ENCODE measurements at regions not wholly inside any gene's neighbourhood (a gene's known extent, or its start where the extent isn't known, plus 50 kb on each side); places are given as distances from the start of the nearest gene placed in this dataset.

DNA sequence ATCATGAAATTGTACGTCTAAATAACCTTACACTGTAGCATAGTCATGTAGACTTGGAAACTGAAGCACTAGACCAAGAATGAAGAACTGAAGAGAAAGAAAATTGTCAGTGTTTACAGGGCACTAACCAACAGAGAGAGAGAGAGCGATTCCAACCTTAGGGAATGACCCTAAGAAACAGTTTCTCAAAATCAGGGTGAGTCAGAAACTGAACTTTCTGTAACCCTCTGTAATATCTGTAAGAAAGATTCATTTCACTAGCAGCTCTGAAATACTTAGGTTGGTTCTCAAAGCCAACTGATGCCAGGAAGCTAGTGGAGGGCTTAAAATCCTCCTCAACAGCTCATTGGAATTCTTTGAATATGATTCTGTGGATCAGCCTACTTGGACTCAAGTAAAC is 936.9 kb downstream of the EFNB2 start:
- intact Hi-C loops (cut with DNase I) = no loop called here
- 73 to 85% (median 77%) methylated on average over 2 of the region's 2 CpGs for WGBS, 4 donors

DNA sequence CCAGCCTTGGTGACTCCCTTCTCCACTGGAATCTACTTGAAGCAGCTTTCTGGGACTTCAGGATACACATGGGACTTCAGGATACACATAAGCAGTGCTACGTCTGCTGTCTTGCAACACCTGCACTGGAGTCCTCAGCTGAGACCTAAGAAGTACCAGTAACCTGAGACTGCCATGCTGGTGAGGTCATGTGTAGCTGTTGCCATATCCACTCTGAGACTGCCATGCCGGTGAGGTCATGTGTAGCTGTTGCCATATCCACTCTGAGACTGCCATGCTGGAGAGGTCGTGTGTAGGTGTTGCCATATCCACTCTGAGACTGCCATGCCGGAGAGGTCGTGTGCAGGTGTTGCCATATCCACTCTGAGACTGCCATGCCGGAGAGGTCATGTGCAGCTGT is 937.9 kb downstream of the EFNB2 start:
- no peak for DNase-seq
- Histone ChIP-seq H3K27ac (no peak overlapping the region), H3K9me3 (replicated peaks in 1 of 3) (no peaks in the 10 kb centered on the region), H3K36me3 (replicated peaks in 1 of 2) (no peaks in the 10 kb centered on the region), H3K4me1 (replicated peaks in 1 of 2) (no peaks in the 10 kb centered on the region), H3K4me3 (no peak overlapping the region), H3K27me3 (no peaks in the 10 kb centered on the region)
- intact Hi-C loops (cut with DNase I) = no loop called here
- TF ChIP-seq, protein P1, sequence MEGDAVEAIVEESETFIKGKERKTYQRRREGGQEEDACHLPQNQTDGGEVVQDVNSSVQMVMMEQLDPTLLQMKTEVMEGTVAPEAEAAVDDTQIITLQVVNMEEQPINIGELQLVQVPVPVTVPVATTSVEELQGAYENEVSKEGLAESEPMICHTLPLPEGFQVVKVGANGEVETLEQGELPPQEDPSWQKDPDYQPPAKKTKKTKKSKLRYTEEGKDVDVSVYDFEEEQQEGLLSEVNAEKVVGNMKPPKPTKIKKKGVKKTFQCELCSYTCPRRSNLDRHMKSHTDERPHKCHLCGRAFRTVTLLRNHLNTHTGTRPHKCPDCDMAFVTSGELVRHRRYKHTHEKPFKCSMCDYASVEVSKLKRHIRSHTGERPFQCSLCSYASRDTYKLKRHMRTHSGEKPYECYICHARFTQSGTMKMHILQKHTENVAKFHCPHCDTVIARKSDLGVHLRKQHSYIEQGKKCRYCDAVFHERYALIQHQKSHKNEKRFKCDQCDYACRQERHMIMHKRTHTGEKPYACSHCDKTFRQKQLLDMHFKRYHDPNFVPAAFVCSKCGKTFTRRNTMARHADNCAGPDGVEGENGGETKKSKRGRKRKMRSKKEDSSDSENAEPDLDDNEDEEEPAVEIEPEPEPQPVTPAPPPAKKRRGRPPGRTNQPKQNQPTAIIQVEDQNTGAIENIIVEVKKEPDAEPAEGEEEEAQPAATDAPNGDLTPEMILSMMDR (IDR thresholded peaks at IDR 0.05) = no peak
- TF ChIP-seq POLR2A (IDR thresholded peaks at IDR 0.05) = no peak
- WGBS, 4 donors = 73 to 100% (median 88%) methylated on average over 2 to 6 of the region's 6 CpGs

More for the DNA sequence above, 936.9 kb downstream of the EFNB2 start:
- H3K27ac ChIP-seq = no peak overlapping the region
- H3K4me1 ChIP-seq (replicated peaks in 1 of 2) = no peaks in the 10 kb centered on the region
- TF ChIP-seq POLR2A (IDR thresholded peaks at IDR 0.05) = no peak
- TF ChIP-seq, protein P1 (IDR thresholded peaks at IDR 0.05) = no peak
- no peaks in the 10 kb centered on the region for H3K36me3 ChIP-seq (replicated peaks in 1 of 2)
- no peaks in the 10 kb centered on the region for H3K9me3 ChIP-seq (replicated peaks in 1 of 3)
- no peaks in the 10 kb centered on the region for H3K27me3 ChIP-seq
- DNase-seq = no peak
- no peak overlapping the region for H3K4me3 ChIP-seq

DNA sequence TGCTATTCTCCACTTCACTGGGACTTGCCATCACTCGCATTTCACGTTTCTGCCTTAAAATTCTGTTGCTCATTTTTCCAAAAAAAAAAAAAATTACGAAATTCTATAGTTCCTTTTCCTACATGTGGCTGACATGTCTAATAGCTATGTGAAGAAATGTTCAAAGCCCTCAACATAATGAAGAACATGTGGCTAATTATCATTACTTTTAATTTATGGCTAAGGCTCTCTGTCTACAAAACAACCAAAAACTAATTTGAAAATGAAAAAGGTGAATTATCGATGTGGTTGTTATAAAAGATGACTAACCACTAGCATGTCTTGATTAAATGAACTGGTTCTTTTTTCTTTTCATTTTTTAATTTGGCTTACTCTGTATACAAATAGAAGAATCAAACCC is 940.0 kb downstream of the EFNB2 start:
- Histone ChIP-seq H3K36me3 (replicated peaks in 1 of 2) (no peaks in the 10 kb centered on the region), H3K27me3 (no peaks in the 10 kb centered on the region), H3K27ac (no peak overlapping the region), H3K9me3 (replicated peaks in 1 of 3) (no peaks in the 10 kb centered on the region), H3K4me1 (replicated peaks in 1 of 2) (no peaks in the 10 kb centered on the region), H3K4me3 (no peak overlapping the region)
- 75 to 93% (median 84%) methylated on average over 4 of the region's 4 CpGs for WGBS, 4 donors
- intact Hi-C loops (cut with DNase I) = no loop called here
- DNase-seq = no peak
- no peak for TF ChIP-seq POLR2A (IDR thresholded peaks at IDR 0.05)
- TF ChIP-seq, protein P1 (IDR thresholded peaks at IDR 0.05) = no peak

DNA sequence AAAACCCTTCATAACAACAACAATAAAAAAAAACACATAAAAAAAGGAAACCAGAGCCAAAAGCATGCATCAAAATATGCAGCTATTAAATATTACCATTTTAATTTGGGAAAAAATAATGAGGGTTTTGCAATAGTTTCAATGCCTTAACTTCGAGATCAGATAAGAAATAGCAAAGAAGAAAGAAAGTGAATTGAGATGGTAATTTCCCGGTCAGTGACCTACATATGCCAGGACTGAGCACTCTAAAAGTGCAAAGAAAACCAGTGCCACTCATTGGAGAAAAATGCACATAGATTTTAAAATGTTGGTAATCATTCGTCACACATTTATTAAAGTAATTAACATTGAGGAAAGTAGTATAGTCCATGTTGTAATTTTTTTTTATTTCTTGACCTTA is 944.2 kb downstream of the EFNB2 start:
- DNase-seq = no peak
- TF ChIP-seq, protein P1 (IDR thresholded peaks at IDR 0.05) = no peak
- no peak for TF ChIP-seq POLR2A (IDR thresholded peaks at IDR 0.05)
- intact Hi-C loops (cut with DNase I) = no loop called here
- Histone ChIP-seq H3K4me3 (no peak overlapping the region), H3K27ac (no peak overlapping the region), H3K4me1 (replicated peaks in 1 of 2) (no peaks in the 10 kb centered on the region), H3K9me3 (replicated peaks in 1 of 3) (no peaks in the 10 kb centered on the region), H3K27me3 (no peaks in the 10 kb centered on the region), H3K36me3 (replicated peaks in 1 of 2) (no peaks in the 10 kb centered on the region)
- 37 to 44% (median 42%) methylated on average over 3 of the region's 3 CpGs for WGBS, 4 donors
